Prostate gland (tissue), 2 donors: ENCODE measurements at regions not wholly inside any gene's neighbourhood (a gene's known extent, or its start where the extent isn't known, plus 50 kb on each side); places are given as distances from the start of the nearest gene placed in this dataset.

Source experiments
- POLR2AphosphoS5 ChIP-seq: sonication (generic); formaldehyde crosslinking; IDR thresholded peaks from one replicate; pipeline ENCODE4 v1.6.1; 2017; ENCODE audit warnings: antibody characterized with exemption
- TF ChIP-seq, protein P1 (sequence below), 4 experiments: fragments of 200-600 bp in 2 of 4; fragments of 450-650 bp in 2 of 4; sonication (generic) in 2 of 4; IDR thresholded peaks; 1 replicate in 3 of 4; 2 replicates in 1 of 4; pipeline ENCODE4 v1.5.1; 2016 to 2019; ENCODE audit warnings: antibody characterized with exemption in 4 of 4, mild to moderate bottlenecking in 2 of 4, moderate library complexity in 2 of 4

DNA sequence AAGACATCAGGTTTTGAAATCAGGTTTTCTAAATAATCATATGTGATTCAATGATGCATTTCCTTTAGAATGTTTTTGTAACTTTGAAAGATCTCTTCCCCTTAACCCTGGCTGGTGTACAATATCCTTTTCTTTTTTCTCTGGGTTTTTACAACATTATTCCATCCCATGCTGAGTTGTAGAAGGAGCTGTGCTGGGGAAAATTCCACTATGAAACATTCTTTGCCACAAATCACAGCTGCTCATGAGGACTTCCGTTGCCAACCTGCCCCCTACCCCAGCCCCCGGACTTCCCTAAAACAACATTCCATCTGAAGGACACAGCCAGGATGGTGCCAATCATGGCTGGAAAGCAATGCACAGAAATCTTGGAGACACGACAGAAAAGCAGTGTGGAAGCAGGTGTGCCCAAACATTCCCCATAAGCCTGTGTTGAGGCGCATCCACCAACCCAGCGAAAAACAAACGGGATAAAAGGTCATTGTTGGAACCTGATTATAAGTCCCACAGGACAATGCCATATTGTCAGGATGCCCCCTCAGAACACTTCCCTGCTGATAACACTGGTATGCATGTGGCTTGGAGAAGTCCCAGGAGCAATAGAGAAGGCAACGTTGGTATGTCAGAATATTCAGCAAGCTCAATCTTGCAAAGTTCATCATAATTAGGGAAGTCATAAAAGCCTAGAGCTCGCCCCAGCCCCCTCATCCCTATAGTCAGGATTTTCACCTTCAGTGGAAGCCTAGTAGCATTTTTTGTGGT is 475.0 kb downstream of the HS3ST3B1 start:
- TF ChIP-seq, protein P1, sequence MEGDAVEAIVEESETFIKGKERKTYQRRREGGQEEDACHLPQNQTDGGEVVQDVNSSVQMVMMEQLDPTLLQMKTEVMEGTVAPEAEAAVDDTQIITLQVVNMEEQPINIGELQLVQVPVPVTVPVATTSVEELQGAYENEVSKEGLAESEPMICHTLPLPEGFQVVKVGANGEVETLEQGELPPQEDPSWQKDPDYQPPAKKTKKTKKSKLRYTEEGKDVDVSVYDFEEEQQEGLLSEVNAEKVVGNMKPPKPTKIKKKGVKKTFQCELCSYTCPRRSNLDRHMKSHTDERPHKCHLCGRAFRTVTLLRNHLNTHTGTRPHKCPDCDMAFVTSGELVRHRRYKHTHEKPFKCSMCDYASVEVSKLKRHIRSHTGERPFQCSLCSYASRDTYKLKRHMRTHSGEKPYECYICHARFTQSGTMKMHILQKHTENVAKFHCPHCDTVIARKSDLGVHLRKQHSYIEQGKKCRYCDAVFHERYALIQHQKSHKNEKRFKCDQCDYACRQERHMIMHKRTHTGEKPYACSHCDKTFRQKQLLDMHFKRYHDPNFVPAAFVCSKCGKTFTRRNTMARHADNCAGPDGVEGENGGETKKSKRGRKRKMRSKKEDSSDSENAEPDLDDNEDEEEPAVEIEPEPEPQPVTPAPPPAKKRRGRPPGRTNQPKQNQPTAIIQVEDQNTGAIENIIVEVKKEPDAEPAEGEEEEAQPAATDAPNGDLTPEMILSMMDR (IDR thresholded peaks at IDR 0.05), result no peak
- TF ChIP-seq POLR2AphosphoS5, result no peak
